Lower lobe of right lung (tissue), 2 donors: ENCODE measurements at regions not wholly inside any gene's neighbourhood (a gene's known extent, or its start where the extent isn't known, plus 50 kb on each side); places are given as distances from the start of the nearest gene placed in this dataset.

Experiments used
- ATAC-seq, 2 donors: fragments of 200-7000 bp; cut with Tn5 transposase; one replicate each; pipeline ENCODE4 v1.9.1; 2020 to 2022; ENCODE audit warnings: mild to moderate bottlenecking in 2 of 2, moderate library complexity in 2 of 2
- DNase-seq: peaks from one replicate; pipeline ENCODE4 v3.0.0-alpha.2; 2020
- H3K27ac ChIP-seq: fragments of 200-600 bp; one replicate; pipeline ENCODE4 v1.8.0; 2022
- H3K27me3 ChIP-seq: fragments of 200-600 bp; one replicate; pipeline ENCODE4 v1.8.0; 2022; ENCODE audit warnings: low read depth
- H3K36me3 ChIP-seq: fragments of 200-600 bp; one replicate; pipeline ENCODE4 v1.8.0; 2022; ENCODE audit warnings: mild to moderate bottlenecking
- H3K4me1 ChIP-seq: fragments of 200-600 bp; one replicate; pipeline ENCODE4 v1.8.0; 2022
- H3K4me3 ChIP-seq: fragments of 200-600 bp; one replicate; pipeline ENCODE4 v1.8.0; 2022; ENCODE audit warnings: mild to moderate bottlenecking
- H3K9me3 ChIP-seq: fragments of 200-600 bp; one replicate; pipeline ENCODE4 v1.8.0; 2022
- CTCF ChIP-seq: fragments of 200-600 bp; IDR thresholded peaks from one replicate; pipeline ENCODE4 v1.8.0; 2022; ENCODE audit warnings: antibody characterized with exemption, mild to moderate bottlenecking
- intact Hi-C: fragments of 100-400 bp; cut with DNase I; formaldehyde crosslinking; loops from one replicate; pipeline ENCODE4 v1.11.0; 2022
- donor health status: DM: no; HTN: yes; CAD: no; lungs with severe emphysema.

GRCh38 chr18:61953641-61954040 lies 60.8 kb upstream of the RNF152 start:
- Histone ChIP-seq H3K4me3 (no peak overlapping the region), H3K27me3 (no peaks in the 10 kb centered on the region), H3K27ac (no peak overlapping the region), H3K4me1 (no peaks in the 10 kb centered on the region), H3K36me3 (no peaks in the 10 kb centered on the region), H3K9me3 (no peaks in the 10 kb centered on the region)
- no peak for DNase-seq
- TF ChIP-seq CTCF, result no peak
- intact Hi-C loops, result no loop called here
- ATAC-seq, result no peak

GRCh38 chr18:61953161-61953560 lies 60.4 kb upstream of the RNF152 start:
- TF ChIP-seq CTCF, result no peak
- ATAC-seq, result no peak
- Histone ChIP-seq H3K27ac (no peak overlapping the region), H3K36me3 (no peaks in the 10 kb centered on the region), H3K4me1 (no peaks in the 10 kb centered on the region), H3K4me3 (no peak overlapping the region), H3K27me3 (no peaks in the 10 kb centered on the region), H3K9me3 (no peaks in the 10 kb centered on the region)
- no peak for DNase-seq
- intact Hi-C loops, result no loop called here

- no peaks in the 10 kb centered on the region for H3K9me3 ChIP-seq
- H3K4me1 ChIP-seq, result no peaks in the 10 kb centered on the region
- ATAC-seq, result no peak
- H3K27me3 ChIP-seq, result no peaks in the 10 kb centered on the region
- no peak for TF ChIP-seq CTCF
- no peak overlapping the region for H3K4me3 ChIP-seq
- DNase-seq, result no peak
- no peak overlapping the region for H3K27ac ChIP-seq
- intact Hi-C loops, result no loop called here
- no peaks in the 10 kb centered on the region for H3K36me3 ChIP-seq
Observed at GRCh38 chr18:61951396-61951795, 58.6 kb upstream of the RNF152 start.

GRCh38 chr18:61950371-61950770 lies 57.6 kb upstream of the RNF152 start:
- intact Hi-C loops, result no loop called here
- ATAC-seq (no peak), DNase-seq (no peak)
- no peak for TF ChIP-seq CTCF
- Histone ChIP-seq H3K36me3 (no peaks in the 10 kb centered on the region), H3K27ac (no peak overlapping the region), H3K4me3 (no peak overlapping the region), H3K9me3 (no peaks in the 10 kb centered on the region), H3K27me3 (no peaks in the 10 kb centered on the region), H3K4me1 (no peaks in the 10 kb centered on the region)

GRCh38 chr18:61949946-61950345 lies 57.1 kb upstream of the RNF152 start:
- Histone ChIP-seq H3K36me3 (no peaks in the 10 kb centered on the region), H3K9me3 (no peaks in the 10 kb centered on the region), H3K27ac (no peak overlapping the region), H3K4me3 (no peak overlapping the region), H3K27me3 (no peaks in the 10 kb centered on the region), H3K4me1 (no peaks in the 10 kb centered on the region)
- DNase-seq (no peak), ATAC-seq (no peak)
- intact Hi-C loops, result no loop called here
- TF ChIP-seq CTCF, result no peak

- no peak for ATAC-seq
Observed at GRCh38 chr18:61948846-61949438, 56.1 kb upstream of the RNF152 start.

More at GRCh38 chr18:61948846-61949438, 56.1 kb upstream of the RNF152 start:
- H3K36me3 ChIP-seq, result no peaks in the 10 kb centered on the region
- no peak overlapping the region for H3K27ac ChIP-seq
- H3K27me3 ChIP-seq, result no peaks in the 10 kb centered on the region
- intact Hi-C loops, result no loop called here
- H3K4me1 ChIP-seq, result no peaks in the 10 kb centered on the region
- DNase-seq, result no peak
- H3K4me3 ChIP-seq, result no peak overlapping the region
- H3K9me3 ChIP-seq, result no peaks in the 10 kb centered on the region
- no peak for TF ChIP-seq CTCF
